Heart left ventricle (tissue), 16 donors: ENCODE measurements at regions not wholly inside any gene's neighbourhood (a gene's known extent, or its start where the extent isn't known, plus 50 kb on each side); places are given as distances from the start of the nearest gene placed in this dataset.

Experiments used
- ATAC-seq, 4 donors: fragments of 200-7000 bp; cut with Tn5 transposase; one replicate each; pipeline ENCODE4 v1.9.1; 2020 to 2022; ENCODE audit warnings: moderate library complexity in 4 of 4, mild to moderate bottlenecking in 3 of 4, moderate number of reproducible peaks in 1 of 4
- DNase-seq, 5 donors: peaks; one replicate each; pipeline ENCODE4 v3.0.0-alpha.2; 2020
- H3K27ac ChIP-seq, 12 donors: fragments of 200-600 bp; sonication (generic) in 4 of 12; one replicate each; pipeline versions ENCODE4 v1.5.0 to v1.8.0; 2016 to 2022; ENCODE audit warnings: mild to moderate bottlenecking in 2 of 12
- H3K27me3 ChIP-seq, 9 donors: fragments of 200-600 bp; sonication (generic) in 2 of 9; one replicate each; pipeline versions ENCODE4 v1.5.1 to v1.8.0; 2016 to 2022; ENCODE audit warnings: mild to moderate bottlenecking in 3 of 9
- H3K36me3 ChIP-seq, 9 donors: fragments of 200-600 bp; sonication (generic) in 2 of 9; one replicate each; pipeline versions ENCODE4 v1.5.0 to v1.8.0; 2018 to 2022; ENCODE audit warnings: mild to moderate bottlenecking in 2 of 9
- H3K4me1 ChIP-seq, 12 donors: fragments of 200-600 bp; sonication (generic) in 4 of 12; one replicate each; pipeline versions ENCODE4 v1.5.0 to v1.8.0; 2016 to 2022; ENCODE audit warnings: mild to moderate bottlenecking in 3 of 12
- H3K4me3 ChIP-seq, 12 donors: fragments of 200-600 bp; sonication (generic) in 4 of 12; one replicate each; pipeline versions ENCODE4 v1.5.0 to v1.8.0; 2017 to 2022; ENCODE audit warnings: mild to moderate bottlenecking in 9 of 12, moderate library complexity in 4 of 12
- H3K9me3 ChIP-seq, 12 donors: fragments of 200-600 bp; sonication (generic) in 4 of 12; one replicate each; pipeline versions ENCODE4 v1.5.0 to v1.8.0; 2016 to 2022; ENCODE audit warnings: mild to moderate bottlenecking in 1 of 12
- POLR2A ChIP-seq, 2 donors: fragments of 450-650 bp; IDR thresholded peaks; one replicate each; pipeline ENCODE4 v1.6.1; 2017; ENCODE audit warnings: antibody characterized with exemption in 2 of 2, mild to moderate bottlenecking in 2 of 2, moderate library complexity in 2 of 2
- WGBS, 4 donors: extraction: QIAGEN DNeasy Blood & Tissue Kit in 2 of 4; methylation state at CpG; one replicate each; pipeline versions ENCODE4 v1.1.5 to v1.1.7; 2013 to 2018; 5-methylcytosine and 5-hydroxymethylcytosine counted together
- intact Hi-C, 10 donors: fragments of 100-400 bp; cut with DNase I; formaldehyde crosslinking; loops; one replicate each; pipeline versions ENCODE4 v1.11.1 to v1.14.2; 2022
- TF ChIP-seq, protein P1 (sequence below), 12 donors: fragments of 200-600 bp; sonication (generic) in 4 of 12; IDR thresholded peaks; one replicate each; pipeline versions ENCODE4 v1.5.0 to v1.8.0; 2018 to 2022; ENCODE audit warnings: antibody characterized with exemption in 12 of 12, mild to moderate bottlenecking in 5 of 12
- donor health status: ischemic (EF 13 %, LVEDD 7.1; RV severe dilation, severe dysfunction).
- donor health status: healthy with polysubstance abuse.
- donor health status: DM: no; HTN: yes; CAD: no.
- donor health status: DM: no; HTN: no; CAD: no.
- donor health status: ischemic (EF 25% LVEDD 6.9; RV normal size, moderate dysfunction).
- donor health status: ischemic (EF 25% LVEDD 5.7; RV mildly dilated, moderate dysfunction).
- donor health status: healthy.
- donor health status: DM: yes; HTN: yes; CAD: no.
- donor health status: ischemic (EF 35%, LVEDD 5.7; RV mildly dilated, moderate dysfunction).
- donor health status: nonischemic (EF 11% LVEDD 7.7; RV severe dilation, severe dysfunction).
- donor health status: DM: yes; HTN: yes; CAD: no.
- donor health status: PGD.
- donor health status: ischemic (EF 29% LVEDD 5.4; RV normal size, mild dysfunction).
- donor health status: nonischemic (EF 23%, LVEDD 6.1; RV moderate dilation, normal function).

DNA sequence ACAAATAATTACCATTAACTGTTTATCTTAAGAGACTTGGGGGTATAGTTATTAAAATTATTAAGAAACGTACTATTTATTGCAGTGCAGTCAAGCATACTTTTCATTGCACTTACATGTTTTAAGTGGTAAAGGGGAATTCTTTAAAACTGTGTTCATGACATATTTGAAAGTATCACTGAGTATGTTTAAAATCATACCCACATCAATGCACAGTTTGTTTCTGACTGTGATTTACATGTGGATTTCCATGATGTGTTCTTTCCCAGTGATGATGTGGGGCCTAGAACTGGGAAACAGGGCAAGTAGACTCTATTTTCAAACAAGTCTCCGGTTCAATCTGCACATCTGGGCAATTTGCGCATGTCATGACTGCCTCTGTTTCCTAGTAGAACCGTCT, 340.5 kb upstream of the OBI1 start:
- WGBS, 4 donors, result 74 to 83% (median 82%) methylated on average over 4 of the region's 4 CpGs
- DNase-seq (no peak), ATAC-seq (no peak)
- Histone ChIP-seq H3K4me1 (no peaks in the 10 kb centered on the region), H3K36me3 (no peaks in the 10 kb centered on the region), H3K27me3 (no peaks in the 10 kb centered on the region), H3K4me3 (no peak overlapping the region), H3K9me3 (no peaks in the 10 kb centered on the region), H3K27ac (no peak overlapping the region)
- TF ChIP-seq, protein P1, sequence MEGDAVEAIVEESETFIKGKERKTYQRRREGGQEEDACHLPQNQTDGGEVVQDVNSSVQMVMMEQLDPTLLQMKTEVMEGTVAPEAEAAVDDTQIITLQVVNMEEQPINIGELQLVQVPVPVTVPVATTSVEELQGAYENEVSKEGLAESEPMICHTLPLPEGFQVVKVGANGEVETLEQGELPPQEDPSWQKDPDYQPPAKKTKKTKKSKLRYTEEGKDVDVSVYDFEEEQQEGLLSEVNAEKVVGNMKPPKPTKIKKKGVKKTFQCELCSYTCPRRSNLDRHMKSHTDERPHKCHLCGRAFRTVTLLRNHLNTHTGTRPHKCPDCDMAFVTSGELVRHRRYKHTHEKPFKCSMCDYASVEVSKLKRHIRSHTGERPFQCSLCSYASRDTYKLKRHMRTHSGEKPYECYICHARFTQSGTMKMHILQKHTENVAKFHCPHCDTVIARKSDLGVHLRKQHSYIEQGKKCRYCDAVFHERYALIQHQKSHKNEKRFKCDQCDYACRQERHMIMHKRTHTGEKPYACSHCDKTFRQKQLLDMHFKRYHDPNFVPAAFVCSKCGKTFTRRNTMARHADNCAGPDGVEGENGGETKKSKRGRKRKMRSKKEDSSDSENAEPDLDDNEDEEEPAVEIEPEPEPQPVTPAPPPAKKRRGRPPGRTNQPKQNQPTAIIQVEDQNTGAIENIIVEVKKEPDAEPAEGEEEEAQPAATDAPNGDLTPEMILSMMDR (IDR thresholded peaks at IDR 0.05), result no peak
- no peak for TF ChIP-seq POLR2A (IDR thresholded peaks at IDR 0.05)
- intact Hi-C loops, result no loop called here

DNA sequence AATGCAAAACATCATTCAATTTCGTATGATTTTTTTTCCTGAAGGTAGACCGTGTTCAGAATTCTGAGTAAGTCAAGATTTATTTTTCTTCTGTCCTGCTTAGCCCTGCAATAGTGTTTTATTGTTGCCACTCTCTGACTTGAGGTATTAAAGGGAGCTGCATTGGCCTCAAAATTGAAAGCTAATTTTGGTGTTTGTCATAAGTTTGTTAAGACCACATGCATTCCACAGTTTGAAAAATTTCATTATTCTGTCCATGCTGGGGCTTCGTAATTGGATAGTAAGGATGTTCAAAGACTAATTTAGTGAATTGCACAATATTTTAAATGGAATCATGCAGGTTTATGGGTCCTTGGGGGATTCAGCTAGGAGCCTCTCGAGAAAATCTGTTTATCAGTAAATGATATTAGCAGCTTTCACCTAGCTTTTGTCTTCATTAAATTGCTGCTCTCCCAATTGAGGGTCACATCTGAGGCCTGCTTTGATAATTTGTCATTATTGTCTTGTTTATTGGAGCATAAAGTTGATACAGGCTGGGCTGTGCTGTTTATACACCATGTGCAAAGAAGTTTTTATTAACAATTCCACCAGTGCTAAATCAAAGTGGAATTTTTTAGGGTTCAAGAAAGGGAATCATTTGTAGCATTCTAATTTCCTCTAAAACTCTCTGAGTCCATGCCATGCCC, 339.8 kb upstream of the OBI1 start:
- no peak for TF ChIP-seq POLR2A (IDR thresholded peaks at IDR 0.05)
- TF ChIP-seq, protein P1 (IDR thresholded peaks at IDR 0.05), result no peak
- no peak overlapping the region for H3K4me3 ChIP-seq
- ATAC-seq, result no peak
- H3K27me3 ChIP-seq, result no peaks in the 10 kb centered on the region
- WGBS, 4 donors, result 76 to 79% (median 78%) methylated on average over 4 of the region's 4 CpGs
- H3K27ac ChIP-seq, result no peak overlapping the region
- intact Hi-C loops, result no loop called here
- no peaks in the 10 kb centered on the region for H3K4me1 ChIP-seq
- no peaks in the 10 kb centered on the region for H3K9me3 ChIP-seq
- DNase-seq, result no peak
- no peaks in the 10 kb centered on the region for H3K36me3 ChIP-seq

DNA sequence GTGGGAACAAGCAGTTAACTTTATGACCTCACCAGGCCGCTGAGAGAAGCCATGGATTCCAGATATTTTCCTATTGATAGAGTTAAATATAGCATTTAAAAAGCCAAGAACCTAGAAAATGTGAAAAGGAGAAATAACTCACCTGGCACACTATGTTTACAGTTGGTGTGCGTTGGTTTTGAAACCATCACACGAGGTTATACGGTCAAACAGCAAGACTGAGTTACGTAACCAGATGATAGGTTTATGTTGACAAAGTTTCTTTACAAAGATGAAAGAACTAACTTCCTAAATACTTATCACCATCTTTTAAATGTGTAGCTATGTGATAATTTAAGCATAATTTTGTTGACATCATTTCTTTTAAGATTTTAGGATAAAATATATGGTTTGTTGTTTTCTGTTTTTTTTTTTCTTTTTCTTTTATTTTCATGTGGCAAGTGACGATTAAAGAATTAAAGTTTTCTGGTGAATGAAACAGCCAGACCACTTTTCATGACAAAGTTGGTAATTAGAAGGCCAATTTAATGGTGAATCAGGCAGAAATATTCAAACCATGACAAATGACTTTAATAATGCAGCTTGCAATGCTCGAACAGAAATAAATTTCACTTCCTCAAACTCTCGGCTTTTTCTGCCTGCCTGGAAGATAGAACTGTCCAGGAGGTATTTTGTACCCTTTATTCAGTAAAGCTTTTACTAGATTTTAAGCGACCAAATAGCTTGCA, 339.1 kb upstream of the OBI1 start:
- ATAC-seq (no peak), DNase-seq (no peak)
- no peak overlapping the region for H3K27ac ChIP-seq
- H3K4me3 ChIP-seq, result no peak overlapping the region
- no peaks in the 10 kb centered on the region for H3K36me3 ChIP-seq
- TF ChIP-seq POLR2A (IDR thresholded peaks at IDR 0.05), result no peak
- TF ChIP-seq, protein P1 (IDR thresholded peaks at IDR 0.05), result no peak
- WGBS, 4 donors, result 80 to 81% (median 81%) methylated on average over 9 of the region's 9 CpGs
- no peaks in the 10 kb centered on the region for H3K4me1 ChIP-seq
- intact Hi-C loops, result no loop called here
- no peaks in the 10 kb centered on the region for H3K9me3 ChIP-seq
- no peaks in the 10 kb centered on the region for H3K27me3 ChIP-seq

DNA sequence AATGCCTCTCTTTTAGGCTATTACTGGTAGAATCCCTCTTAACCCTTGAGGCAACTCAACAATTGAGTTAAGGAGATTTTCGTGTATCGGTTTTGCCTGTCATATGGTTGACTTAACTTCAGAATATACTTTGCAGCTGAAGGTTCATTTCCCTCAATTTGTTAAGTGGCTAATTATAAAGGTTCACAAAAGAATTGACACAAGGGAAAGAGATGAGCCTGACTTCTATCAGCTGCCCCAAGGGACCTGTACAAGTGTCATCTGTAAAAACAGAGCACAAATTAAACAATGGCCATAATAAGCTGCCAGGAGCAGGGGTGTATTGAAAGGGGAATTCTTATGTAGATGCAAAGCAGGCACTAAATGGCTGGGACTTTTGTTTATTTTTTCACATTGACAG, 334.8 kb upstream of the OBI1 start:
- TF ChIP-seq POLR2A (IDR thresholded peaks at IDR 0.05), result no peak
- TF ChIP-seq, protein P1 (IDR thresholded peaks at IDR 0.05), result no peak
- no peak for DNase-seq
- WGBS, 4 donors, result 75 to 85% (median 80%) methylated on average over 2 of the region's 2 CpGs
- H3K27me3 ChIP-seq, result no peaks in the 10 kb centered on the region
- no peaks in the 10 kb centered on the region for H3K36me3 ChIP-seq
- H3K9me3 ChIP-seq, result peaks cover 0 to 4% (median 0%) of the 10 kb centered on the region in 12 donors
- no peak for ATAC-seq
- no peaks in the 10 kb centered on the region for H3K4me1 ChIP-seq
- H3K4me3 ChIP-seq, result no peak overlapping the region
- intact Hi-C loops, result no loop called here
- no peak overlapping the region for H3K27ac ChIP-seq
